ENCODE measurements at regions not wholly inside any gene's neighbourhood (a gene's known extent, or its start where the extent isn't known, plus 50 kb on each side); places are given as distances from the start of the nearest gene placed in this dataset.
"Not testable (repeated sequence)": the region's sequence is repeated elsewhere in the genome, so short reads cannot be mapped to it uniquely, and the experiment has no call there.

GRCh38 chr1:22329148-22329515, 122.5 kb upstream of the ZBTB40 start:
- Histone ChIP-seq H3K36me3 (ENCODE audit: control insufficient read depth in 3 of 3, insufficient read depth in 3 of 3, low read length in 3 of 3) (no peaks in the 10 kb centered on the region), H3K9ac (ENCODE audit: low read depth in 1 of 3, low read length in 3 of 3) (no peak overlapping the region), H3K27ac (ENCODE audit: low read depth, low read length) (no peak overlapping the region), H3K27me3 (ENCODE audit: control insufficient read depth in 3 of 3, insufficient read depth in 3 of 3, low read length in 3 of 3) (peaks cover 8 to 40% (median 27%) of the 10 kb centered on the region in 3 donors), H3K4me1 (ENCODE audit: control insufficient read depth in 3 of 3, insufficient read depth in 3 of 3, low read length in 3 of 3) (no peaks in the 10 kb centered on the region), H3K9me3 (ENCODE audit: control insufficient read depth in 3 of 3, low read length in 3 of 3) (no peaks in the 10 kb centered on the region), H3K4me3 (ENCODE audit: low read length in 3 of 3) (no peak overlapping the region)

DNA sequence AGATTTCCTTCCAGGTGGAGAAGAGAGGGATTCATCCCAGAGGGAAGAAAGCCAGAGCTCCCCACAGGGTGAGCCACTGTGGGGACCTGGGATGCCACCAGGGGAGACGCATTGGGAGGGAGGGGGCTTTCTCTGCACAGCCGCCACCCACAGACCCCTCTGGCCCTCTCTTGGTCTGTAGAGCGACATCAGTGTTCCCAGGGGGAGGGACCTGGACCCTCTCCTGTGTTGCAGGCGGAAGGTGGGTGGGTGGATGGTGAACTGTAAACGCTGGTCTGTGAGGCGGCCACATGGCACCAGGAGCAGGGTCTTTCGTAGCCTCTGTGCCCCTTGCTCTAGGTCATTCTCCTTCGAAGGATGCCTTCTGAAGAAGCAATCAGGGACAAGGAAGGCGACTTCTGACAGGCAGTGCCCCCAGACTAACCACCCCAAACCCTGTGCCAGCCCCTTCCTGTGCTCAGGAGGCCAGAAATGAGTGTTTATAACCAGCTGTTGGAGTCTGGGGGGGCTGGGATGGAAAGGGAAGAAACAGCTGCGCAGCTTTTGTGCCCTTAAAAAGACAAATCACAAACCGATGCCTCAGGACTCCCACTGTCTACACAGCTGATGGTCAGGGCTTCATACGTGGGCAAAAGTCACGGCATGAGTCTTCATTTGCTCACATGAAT, 121.4 kb upstream of the ZBTB40 start:
- H3K27me3 ChIP-seq (ENCODE audit: control insufficient read depth in 3 of 3, insufficient read depth in 3 of 3, low read length in 3 of 3): peaks cover 8 to 45% (median 30%) of the 10 kb centered on the region in 3 donors
- no peak overlapping the region for H3K9ac ChIP-seq (ENCODE audit: low read depth in 1 of 3, low read length in 3 of 3)
- no peak overlapping the region for H3K4me3 ChIP-seq (ENCODE audit: low read length in 3 of 3)
- H3K27ac ChIP-seq (ENCODE audit: low read depth, low read length): no peak overlapping the region
- no peaks in the 10 kb centered on the region for H3K9me3 ChIP-seq (ENCODE audit: control insufficient read depth in 3 of 3, low read length in 3 of 3)
- H3K36me3 ChIP-seq (ENCODE audit: control insufficient read depth in 3 of 3, insufficient read depth in 3 of 3, low read length in 3 of 3): no peaks in the 10 kb centered on the region
- H3K4me1 ChIP-seq (ENCODE audit: control insufficient read depth in 3 of 3, insufficient read depth in 3 of 3, low read length in 3 of 3): no peaks in the 10 kb centered on the region

GRCh38 chr1:22330760-22331119, 120.9 kb upstream of the ZBTB40 start:
- Histone ChIP-seq H3K9ac (ENCODE audit: low read depth in 1 of 3, low read length in 3 of 3) (no peak overlapping the region), H3K36me3 (ENCODE audit: control insufficient read depth in 3 of 3, insufficient read depth in 3 of 3, low read length in 3 of 3) (no peaks in the 10 kb centered on the region), H3K9me3 (ENCODE audit: control insufficient read depth in 3 of 3, low read length in 3 of 3) (no peaks in the 10 kb centered on the region), H3K4me1 (ENCODE audit: control insufficient read depth in 3 of 3, insufficient read depth in 3 of 3, low read length in 3 of 3) (no peaks in the 10 kb centered on the region), H3K27me3 (ENCODE audit: control insufficient read depth in 3 of 3, insufficient read depth in 3 of 3, low read length in 3 of 3) (peaks cover 8 to 42% (median 36%) of the 10 kb centered on the region in 3 donors), H3K4me3 (ENCODE audit: low read length in 3 of 3) (no peak overlapping the region), H3K27ac (ENCODE audit: low read depth, low read length) (no peak overlapping the region)

- Histone ChIP-seq H3K27me3 (ENCODE audit: control insufficient read depth in 3 of 3, insufficient read depth in 3 of 3, low read length in 3 of 3) (peaks cover 8 to 41% (median 38%) of the 10 kb centered on the region in 3 donors), H3K36me3 (ENCODE audit: control insufficient read depth in 3 of 3, insufficient read depth in 3 of 3, low read length in 3 of 3) (no peaks in the 10 kb centered on the region), H3K27ac (ENCODE audit: low read depth, low read length) (no peak overlapping the region), H3K9ac (ENCODE audit: low read depth in 1 of 3, low read length in 3 of 3) (no peak overlapping the region), H3K4me1 (ENCODE audit: control insufficient read depth in 3 of 3, insufficient read depth in 3 of 3, low read length in 3 of 3) (no peaks in the 10 kb centered on the region), H3K4me3 (ENCODE audit: low read length in 3 of 3) (no peak overlapping the region), H3K9me3 (ENCODE audit: control insufficient read depth in 3 of 3, low read length in 3 of 3) (no peaks in the 10 kb centered on the region)
Observed at GRCh38 chr1:22331618-22332423, 119.8 kb upstream of the ZBTB40 start.

GRCh38 chr1:22332424-22332717, 119.3 kb upstream of the ZBTB40 start:
- Histone ChIP-seq H3K4me3 (ENCODE audit: low read length in 3 of 3) (no peak overlapping the region), H3K9me3 (ENCODE audit: control insufficient read depth in 3 of 3, low read length in 3 of 3) (no peaks in the 10 kb centered on the region), H3K36me3 (ENCODE audit: control insufficient read depth in 3 of 3, insufficient read depth in 3 of 3, low read length in 3 of 3) (no peaks in the 10 kb centered on the region), H3K27ac (ENCODE audit: low read depth, low read length) (no peak overlapping the region), H3K9ac (ENCODE audit: low read depth in 1 of 3, low read length in 3 of 3) (no peak overlapping the region), H3K27me3 (ENCODE audit: control insufficient read depth in 3 of 3, insufficient read depth in 3 of 3, low read length in 3 of 3) (peaks cover 9 to 38% (median 37%) of the 10 kb centered on the region in 3 donors), H3K4me1 (ENCODE audit: control insufficient read depth in 3 of 3, insufficient read depth in 3 of 3, low read length in 3 of 3) (no peaks in the 10 kb centered on the region)

DNA sequence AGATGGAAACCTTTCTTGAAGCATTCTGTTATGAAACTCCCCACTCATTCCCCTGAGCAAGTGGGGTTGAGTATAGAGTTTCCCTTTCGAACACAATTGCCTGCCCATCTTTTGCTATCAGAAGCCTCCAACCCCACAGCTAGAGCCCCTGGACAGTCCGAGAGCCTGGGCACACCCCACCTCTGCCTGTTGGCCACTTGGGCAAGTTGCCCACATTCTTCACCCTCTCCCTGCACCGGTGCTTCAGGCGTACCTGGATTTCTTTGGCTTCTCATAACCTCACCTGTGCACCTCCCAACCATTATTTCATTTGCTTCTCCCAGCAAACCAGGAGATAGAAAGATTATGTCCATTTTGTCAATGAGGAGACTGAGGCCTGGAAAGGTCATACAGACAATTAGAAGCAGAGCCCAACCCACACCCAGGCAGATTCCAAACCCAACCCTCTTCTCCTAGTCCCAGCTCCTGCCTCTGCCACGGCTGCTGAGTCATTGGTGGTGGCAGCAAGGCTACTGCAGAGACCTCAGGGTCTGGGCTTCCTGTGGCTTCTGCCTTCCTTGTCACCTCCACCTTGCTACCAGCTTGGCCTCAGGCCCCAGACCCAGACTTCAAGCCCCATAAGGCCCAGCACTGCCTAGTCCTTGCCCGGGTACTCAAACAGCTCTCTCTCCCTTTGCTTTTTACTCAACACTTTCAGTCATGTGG, 118.7 kb upstream of the ZBTB40 start:
- Histone ChIP-seq H3K27me3 (ENCODE audit: control insufficient read depth in 3 of 3, insufficient read depth in 3 of 3, low read length in 3 of 3) (peaks cover 12 to 39% (median 38%) of the 10 kb centered on the region in 3 donors), H3K27ac (ENCODE audit: low read depth, low read length) (no peak overlapping the region), H3K9ac (ENCODE audit: low read depth in 1 of 3, low read length in 3 of 3) (no peak overlapping the region), H3K4me1 (ENCODE audit: control insufficient read depth in 3 of 3, insufficient read depth in 3 of 3, low read length in 3 of 3) (no peaks in the 10 kb centered on the region), H3K9me3 (ENCODE audit: control insufficient read depth in 3 of 3, low read length in 3 of 3) (no peaks in the 10 kb centered on the region), H3K36me3 (ENCODE audit: control insufficient read depth in 3 of 3, insufficient read depth in 3 of 3, low read length in 3 of 3) (no peaks in the 10 kb centered on the region), H3K4me3 (ENCODE audit: low read length in 3 of 3) (no peak overlapping the region)

GRCh38 chr1:22333516-22334121, 118.0 kb upstream of the ZBTB40 start:
- peaks cover 17 to 43% (median 35%) of the 10 kb centered on the region in 3 donors for H3K27me3 ChIP-seq (ENCODE audit: control insufficient read depth in 3 of 3, insufficient read depth in 3 of 3, low read length in 3 of 3)
- H3K4me3 ChIP-seq (ENCODE audit: low read length in 3 of 3): no peak overlapping the region
- H3K27ac ChIP-seq (ENCODE audit: low read depth, low read length): no peak overlapping the region
- no peaks in the 10 kb centered on the region for H3K4me1 ChIP-seq (ENCODE audit: control insufficient read depth in 3 of 3, insufficient read depth in 3 of 3, low read length in 3 of 3)
- H3K9me3 ChIP-seq (ENCODE audit: control insufficient read depth in 3 of 3, low read length in 3 of 3): no peaks in the 10 kb centered on the region
- no peaks in the 10 kb centered on the region for H3K36me3 ChIP-seq (ENCODE audit: control insufficient read depth in 3 of 3, insufficient read depth in 3 of 3, low read length in 3 of 3)
- H3K9ac ChIP-seq (ENCODE audit: low read depth in 1 of 3, low read length in 3 of 3): no peak overlapping the region

DNA sequence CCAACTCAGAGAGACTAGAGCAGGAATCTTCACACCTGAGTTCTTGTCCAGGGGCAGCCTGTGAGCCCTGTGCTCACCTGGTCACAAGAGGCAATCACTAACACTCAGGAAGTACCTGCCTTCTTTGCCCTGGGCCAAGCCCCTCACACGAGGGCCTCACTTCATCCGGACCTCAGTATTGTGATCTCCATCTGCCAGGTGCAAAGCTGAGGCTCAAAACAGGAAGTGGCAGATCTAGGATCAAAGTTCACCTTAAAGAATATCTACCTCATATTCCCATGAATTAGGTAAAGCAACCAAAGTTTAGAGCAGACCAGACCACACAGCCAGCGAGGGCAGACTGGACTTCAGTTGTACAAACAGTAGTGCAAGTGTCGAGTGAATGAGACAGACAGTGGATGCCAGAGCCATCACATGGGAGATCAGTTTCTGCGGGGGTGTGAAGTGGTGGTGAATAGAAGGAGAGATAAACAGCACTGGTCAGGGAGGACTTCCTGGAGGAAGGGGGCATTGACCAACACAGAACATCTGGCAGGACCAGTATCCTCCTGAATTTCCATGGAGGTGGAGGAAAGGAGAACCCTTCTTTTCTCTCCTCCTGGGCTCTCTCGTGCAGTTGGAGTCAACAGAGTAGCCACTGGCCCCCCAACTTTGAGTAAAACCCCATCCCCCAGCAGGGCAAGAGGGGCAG, 116.6 kb upstream of the ZBTB40 start:
- Histone ChIP-seq H3K4me3 (ENCODE audit: low read length in 3 of 3) (no peak overlapping the region), H3K9me3 (ENCODE audit: control insufficient read depth in 3 of 3, low read length in 3 of 3) (no peaks in the 10 kb centered on the region), H3K27ac (ENCODE audit: low read depth, low read length) (no peak overlapping the region), H3K9ac (ENCODE audit: low read depth in 1 of 3, low read length in 3 of 3) (no peak overlapping the region), H3K27me3 (ENCODE audit: control insufficient read depth in 3 of 3, insufficient read depth in 3 of 3, low read length in 3 of 3) (peaks cover 20 to 45% (median 41%) of the 10 kb centered on the region in 3 donors), H3K4me1 (ENCODE audit: control insufficient read depth in 3 of 3, insufficient read depth in 3 of 3, low read length in 3 of 3) (no peaks in the 10 kb centered on the region), H3K36me3 (ENCODE audit: control insufficient read depth in 3 of 3, insufficient read depth in 3 of 3, low read length in 3 of 3) (no peaks in the 10 kb centered on the region)

- H3K27me3 ChIP-seq (ENCODE audit: control insufficient read depth in 3 of 3, insufficient read depth in 3 of 3, low read length in 3 of 3): peaks cover 32 to 52% (median 47%) of the 10 kb centered on the region in 3 donors
- not testable (repeated sequence) for H3K9ac ChIP-seq (ENCODE audit: low read depth in 1 of 3, low read length in 3 of 3); H3K9me3 ChIP-seq (ENCODE audit: control insufficient read depth in 3 of 3, low read length in 3 of 3); H3K27ac ChIP-seq (ENCODE audit: low read depth, low read length); H3K4me1 ChIP-seq (ENCODE audit: control insufficient read depth in 3 of 3, insufficient read depth in 3 of 3, low read length in 3 of 3); H3K4me3 ChIP-seq (ENCODE audit: low read length in 3 of 3); H3K36me3 ChIP-seq (ENCODE audit: control insufficient read depth in 3 of 3, insufficient read depth in 3 of 3, low read length in 3 of 3)
Observed at GRCh38 chr1:22336274-22336673, 115.4 kb upstream of the ZBTB40 start.
